ENCODE measurements at regions not wholly inside any gene's neighbourhood (a gene's known extent, or its start where the extent isn't known, plus 50 kb on each side); places are given as distances from the start of the nearest gene placed in this dataset.
"Not testable (repeated sequence)": the region's sequence is repeated elsewhere in the genome, so short reads cannot be mapped to it uniquely, and the experiment has no call there.

DNA sequence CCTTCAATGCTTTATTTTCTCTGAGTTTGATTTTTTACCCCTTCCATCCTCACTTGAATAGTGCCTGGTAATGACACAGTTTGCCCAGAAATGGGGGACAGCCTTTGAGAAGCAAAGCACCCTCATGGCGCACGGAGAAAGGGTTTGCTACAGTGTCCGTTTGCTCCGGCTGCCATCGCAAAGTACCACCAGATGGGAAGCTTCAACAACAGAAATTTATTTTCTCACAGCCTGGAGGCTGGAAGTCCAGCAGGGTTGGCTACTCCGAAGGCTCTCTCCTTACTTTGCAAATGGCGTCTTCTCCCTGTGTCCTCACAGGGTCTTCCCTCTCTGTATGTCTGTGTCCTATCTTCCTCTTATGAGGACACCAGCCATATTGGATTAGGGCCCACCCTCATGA lies 327.7 kb upstream of the KAZN start:
- no peak for DNase-seq

DNA sequence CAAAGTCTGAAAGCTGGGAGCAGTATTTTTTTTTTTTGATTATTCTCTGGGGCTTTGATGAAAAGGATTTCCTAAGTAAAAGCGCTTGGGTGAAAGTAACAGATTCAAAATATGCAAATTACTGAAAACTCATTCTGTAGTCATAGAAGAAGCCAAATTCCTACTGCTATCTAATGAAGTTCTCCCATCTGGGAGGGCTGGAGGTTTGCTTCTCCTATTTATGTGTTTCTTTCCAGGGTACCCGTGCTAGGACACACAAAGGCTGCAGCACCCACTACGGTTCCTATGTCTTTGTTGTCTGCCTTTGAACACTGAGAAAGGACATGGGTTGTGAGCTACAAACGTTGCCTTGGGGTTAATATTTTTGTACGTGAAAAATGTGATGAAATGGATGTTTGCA lies 324.7 kb upstream of the KAZN start:
- no peak for DNase-seq

DNA sequence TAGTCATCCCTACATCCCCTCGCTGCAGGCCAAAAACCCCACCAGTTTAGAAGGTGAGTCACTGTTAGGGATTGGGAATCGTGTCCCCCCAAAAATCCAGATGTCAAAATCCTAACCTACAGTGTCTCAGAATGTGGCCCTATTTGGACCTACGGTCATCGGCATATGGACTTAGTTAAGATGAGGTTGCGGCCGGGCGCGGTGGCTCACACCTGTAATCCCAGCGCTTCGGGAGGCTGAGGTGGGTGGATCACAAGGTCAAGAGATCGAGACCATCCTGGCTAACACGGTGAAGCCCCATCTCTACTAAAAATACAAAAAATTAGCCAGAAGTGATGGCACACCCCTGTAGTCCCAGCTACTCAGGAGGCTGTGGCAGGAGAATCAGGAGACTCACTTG lies 318.6 kb upstream of the KAZN start:
- DNase-seq = not testable (repeated sequence)

DNA sequence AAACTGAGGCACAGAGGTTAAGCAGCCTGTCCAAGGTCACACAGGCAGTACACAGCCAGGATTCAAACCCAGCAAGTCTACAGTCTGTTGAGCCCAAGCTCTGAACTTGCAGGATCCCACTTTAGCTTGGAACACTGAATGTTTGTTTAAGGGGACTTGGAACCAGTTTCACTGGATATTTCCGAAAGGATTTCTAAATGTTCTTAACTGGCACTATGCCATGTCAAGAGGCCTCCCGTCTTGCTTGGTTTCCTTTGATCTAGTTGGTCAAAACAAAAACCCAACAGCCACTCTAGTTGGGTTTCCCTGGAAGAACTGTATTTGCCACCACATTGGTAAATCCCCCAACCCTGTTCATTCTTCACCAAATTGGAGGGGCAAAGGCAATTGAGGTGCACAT lies 317.6 kb upstream of the KAZN start:
- no peak for DNase-seq

DNA sequence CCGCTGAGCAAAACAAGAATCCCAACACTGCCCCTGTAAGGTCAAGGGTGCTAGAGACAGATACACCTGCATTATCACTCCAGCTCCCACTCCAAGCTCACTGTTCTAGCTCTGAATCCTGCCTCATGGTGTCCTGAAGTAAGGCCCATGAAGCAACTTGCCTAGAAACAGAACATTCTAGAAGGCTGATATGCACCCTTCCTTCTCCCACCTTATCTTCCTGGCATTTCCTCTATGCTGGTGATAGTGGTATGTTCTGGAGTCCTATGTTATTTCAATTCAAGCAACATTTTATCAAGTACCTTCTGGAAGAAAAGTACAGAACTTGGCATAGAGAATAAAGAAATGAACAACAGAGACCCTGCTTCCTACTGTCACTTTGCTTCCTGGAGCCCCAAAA lies 317.1 kb upstream of the KAZN start:
- DNase-seq = no peak

DNA sequence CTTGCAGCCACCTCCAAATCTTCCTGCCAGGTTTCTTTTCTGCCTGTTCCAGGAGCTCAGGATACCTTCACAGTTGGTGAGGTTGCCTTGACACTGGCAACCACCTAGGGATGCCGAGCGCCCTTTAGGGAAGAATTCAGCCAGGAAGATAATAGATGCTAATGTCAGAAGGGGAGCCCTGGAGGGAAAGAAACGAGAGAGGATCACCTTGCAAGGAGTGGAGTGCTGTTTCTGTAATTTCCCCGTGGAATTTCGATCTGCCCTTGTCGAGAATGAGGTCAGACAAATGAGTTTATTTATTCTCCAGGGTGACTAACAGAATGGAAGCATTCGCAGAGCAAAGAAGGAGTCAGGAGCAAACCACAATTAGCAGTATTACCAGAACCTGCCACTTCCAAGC lies 315.8 kb upstream of the KAZN start:
- no peak for DNase-seq

DNA sequence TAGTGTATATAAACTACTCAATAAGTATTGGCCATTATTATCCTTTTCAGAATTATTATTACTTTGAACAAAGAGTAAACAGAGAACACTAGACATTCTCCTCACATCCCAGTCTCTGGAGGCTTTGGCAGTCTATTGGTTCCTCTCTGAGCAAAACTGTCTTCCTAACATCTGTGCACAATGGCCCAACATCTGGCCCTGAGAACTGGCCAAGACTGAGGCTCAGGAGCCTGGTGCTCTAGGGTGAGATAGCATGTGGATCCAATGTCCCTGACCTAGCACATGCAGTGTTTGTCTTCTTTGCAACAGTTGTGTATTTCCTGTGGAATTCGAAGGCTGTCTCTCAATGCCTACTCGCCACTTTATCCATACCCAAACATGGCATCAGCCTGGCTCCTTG lies 313.2 kb upstream of the KAZN start:
- no peak for DNase-seq

DNA sequence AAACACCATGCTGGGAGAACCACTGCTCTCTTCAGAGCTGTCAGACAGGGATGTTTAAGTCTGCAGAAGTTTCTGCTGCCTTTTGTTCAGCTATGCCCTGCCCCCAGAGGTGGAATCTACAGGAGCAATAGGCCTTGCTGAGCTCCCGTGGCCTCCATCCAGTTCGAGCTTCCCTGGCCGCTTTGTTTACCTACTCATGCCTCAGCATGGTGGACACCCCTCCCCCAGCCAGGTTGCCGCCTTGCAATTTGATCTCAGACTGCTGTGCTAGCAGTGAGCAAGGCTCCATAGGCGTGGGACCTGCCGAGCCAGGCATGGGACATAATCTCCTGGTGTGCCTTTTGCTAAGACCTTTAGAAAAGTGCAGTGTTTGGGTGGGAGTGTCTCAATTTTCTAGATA lies 307.3 kb upstream of the KAZN start:
- DNase-seq = not testable (repeated sequence)

DNA sequence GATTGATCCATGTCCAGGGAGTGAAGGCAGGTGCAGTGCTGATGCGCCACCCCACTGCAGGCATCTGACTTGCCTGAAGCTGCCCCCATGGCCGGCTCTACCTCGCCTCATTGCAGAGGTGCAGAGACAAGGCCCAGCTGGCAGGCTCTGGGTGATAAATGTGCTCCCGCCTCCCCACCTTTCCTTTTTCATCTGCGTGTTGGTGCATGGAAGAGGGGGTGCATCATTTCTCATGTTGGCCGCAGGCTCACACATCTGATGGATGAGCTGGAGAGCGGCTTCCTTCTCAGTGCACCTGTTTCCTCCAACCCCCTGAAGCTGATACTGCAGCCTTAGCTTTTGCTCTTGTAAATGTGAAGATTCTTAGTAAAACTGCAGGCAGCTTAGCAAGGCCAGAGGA lies 306.0 kb upstream of the KAZN start:
- DNase-seq = no peak

DNA sequence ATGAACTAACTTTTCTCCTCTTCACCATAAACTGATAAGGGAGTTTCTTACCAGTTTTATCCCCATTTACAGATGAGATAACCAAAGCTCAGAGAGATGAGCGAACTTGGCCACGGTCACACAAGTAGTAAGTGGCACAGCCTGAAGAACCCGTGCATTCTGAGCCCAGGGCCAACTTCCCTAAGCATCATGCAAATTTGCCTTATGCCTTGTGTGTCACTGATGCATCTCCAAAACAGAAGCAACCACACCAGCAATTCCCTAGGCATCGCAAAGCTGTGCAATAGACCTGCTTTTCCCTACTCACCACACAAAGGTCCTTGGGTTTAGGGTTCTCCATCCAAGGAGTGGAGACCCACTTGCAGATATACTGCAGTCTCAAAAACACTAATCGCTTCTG lies 304.5 kb upstream of the KAZN start:
- DNase-seq = no peak

DNA sequence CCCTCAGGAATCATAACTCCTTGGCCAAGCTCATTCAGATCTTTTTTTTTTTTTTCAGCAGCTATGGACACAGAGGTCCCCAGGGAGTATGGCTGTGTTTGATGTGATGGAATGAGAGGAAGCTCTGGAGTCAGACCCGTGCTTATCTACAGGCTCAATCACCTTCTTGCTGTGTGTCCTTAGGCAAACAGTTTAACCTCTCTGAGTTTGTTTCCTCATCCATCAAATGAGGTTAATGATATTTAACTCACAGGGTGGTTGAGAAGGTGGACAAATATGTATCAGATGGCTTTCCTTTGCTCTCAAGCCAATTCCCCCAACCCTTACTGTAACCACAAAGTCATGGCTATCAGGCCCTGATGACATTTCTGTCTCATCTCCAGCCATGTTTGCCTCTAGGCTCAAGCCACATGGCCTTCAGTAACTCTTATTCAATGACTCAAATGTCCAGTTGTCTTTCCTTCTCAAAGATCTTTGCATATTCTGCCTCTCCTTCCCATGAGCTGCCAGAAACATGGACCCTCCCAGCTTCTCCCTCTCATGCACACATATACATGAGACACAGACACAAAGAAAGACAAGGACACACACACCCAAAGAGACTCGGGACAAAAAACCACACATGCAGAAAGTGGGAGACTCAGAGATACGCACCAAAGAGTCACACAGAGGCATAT lies 303.5 kb upstream of the KAZN start:
- no peak for DNase-seq

DNA sequence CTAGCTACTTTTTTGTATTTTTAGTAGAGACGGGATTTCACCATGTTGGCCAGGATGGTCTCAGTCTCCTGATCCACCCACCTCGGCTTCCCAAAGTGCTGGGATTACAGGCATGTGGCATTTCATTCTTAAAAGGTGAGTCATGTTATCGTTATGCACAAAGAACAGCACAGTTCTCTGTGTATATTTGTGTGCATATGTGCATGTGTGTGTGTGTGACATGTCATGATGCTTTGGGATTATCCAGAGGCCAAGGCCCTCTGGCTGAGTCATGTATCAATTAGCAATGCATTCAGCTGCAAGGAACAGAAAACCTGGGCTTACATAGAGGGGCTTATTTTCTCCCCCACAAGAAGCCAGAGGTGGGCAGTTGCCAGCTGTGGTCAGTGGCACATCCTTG lies 301.7 kb upstream of the KAZN start:
- no peak for DNase-seq

DNA sequence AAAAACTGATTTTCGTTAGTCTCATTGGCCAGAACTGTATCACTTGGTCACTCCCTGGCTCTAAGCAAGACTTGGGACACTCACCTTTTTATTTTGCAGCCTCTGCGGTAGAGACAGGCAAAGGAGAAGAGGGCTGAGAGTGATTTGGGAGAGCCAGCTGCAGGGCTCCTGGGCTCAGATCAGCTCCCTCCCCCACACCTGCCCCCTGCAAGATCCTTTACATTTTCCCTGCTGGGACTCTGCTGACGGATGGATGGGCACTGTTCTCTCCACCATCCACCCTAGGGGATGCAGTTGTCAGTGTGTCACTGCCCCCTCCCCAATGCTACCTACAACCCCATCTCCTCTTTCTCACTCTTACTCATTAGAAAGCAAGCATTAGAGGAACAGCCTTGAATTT lies 301.1 kb upstream of the KAZN start:
- DNase-seq = no peak

DNA sequence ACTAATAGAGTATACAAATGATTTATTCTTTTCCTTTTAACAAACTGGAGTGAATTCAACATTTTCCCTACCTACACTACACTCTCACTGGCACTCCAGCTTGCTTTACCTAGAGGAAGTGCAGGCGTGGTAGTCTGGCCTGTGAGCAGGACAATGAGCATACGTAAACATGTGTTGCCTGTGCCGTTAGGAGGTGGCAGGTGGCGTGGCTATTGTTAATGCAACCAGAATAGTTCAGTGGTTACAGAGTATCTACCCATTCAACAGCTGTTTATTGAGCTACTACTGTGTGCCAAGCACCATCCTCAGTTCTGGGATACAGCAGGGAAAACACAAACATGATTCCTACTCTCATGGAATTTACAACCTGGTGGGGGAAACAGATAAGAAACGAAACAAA lies 299.7 kb upstream of the KAZN start:
- DNase-seq = no peak

DNA sequence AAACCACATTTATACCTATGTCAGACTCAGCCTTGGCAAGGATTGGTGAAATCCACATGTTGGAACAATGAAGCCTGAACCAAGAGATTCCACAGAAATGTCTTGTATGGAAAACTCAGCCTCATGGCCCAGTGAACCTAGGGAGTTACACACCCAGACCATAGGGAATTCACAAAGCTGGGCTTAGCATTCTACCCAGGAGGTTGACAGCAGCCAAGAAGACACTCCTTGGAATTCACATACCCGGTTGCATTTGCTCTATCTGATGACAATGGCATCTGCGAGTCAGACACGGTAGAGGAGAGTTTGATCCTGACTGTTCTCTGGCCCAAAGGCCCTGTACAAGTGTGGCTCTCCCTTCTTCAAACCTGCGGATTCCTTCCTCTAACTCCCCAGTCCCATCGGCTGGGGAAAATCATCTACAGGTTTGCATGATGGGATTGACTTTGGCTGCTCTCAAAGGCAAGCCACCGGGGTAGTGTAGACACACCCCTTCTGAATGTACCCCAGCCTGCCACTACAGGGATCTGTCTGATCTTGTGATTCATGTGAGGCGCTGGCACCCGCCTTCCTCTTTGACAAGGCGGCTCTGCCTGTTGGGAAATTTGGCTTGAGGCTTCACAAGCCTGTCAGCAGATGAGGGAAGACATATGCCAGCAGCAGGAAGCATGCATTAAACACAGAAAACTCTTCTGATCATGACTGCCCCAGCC lies 297.3 kb upstream of the KAZN start:
- no peak for DNase-seq

DNA sequence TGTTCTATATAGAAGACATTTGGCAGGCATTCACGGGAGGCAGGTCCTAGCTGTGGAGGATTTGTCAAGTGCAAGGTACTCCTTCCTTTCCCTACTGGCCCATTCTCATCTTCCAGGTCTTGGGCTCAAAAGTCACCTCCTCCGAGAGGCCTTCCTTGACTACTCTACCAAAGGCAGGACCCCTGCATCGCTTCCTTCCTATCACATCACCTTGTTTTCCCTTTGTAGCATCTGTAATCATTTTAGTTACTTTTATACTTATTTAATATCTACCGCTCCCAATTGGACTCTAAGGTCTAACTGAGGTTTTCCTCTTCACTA lies 296.8 kb upstream of the KAZN start:
- no peak for DNase-seq

DNA sequence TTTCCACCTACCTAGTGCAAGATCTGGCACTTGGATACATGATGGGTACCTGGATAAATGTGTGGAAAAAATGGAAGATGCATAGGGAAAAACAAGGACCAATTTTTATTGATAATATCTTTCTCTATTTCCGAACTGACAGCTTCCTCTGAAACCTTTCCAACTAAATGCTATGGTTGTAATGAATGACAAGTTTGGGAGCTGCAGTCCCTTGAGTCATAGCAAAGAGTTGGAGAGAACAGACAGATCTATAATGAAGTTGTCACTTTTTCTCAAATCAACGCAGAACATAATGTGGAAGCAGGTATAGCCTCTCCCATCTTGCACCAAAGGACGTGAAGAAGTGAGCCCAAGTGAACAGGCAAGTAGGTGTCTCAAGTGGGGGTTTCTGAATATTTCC lies 296.5 kb upstream of the KAZN start:
- DNase-seq = no peak

DNA sequence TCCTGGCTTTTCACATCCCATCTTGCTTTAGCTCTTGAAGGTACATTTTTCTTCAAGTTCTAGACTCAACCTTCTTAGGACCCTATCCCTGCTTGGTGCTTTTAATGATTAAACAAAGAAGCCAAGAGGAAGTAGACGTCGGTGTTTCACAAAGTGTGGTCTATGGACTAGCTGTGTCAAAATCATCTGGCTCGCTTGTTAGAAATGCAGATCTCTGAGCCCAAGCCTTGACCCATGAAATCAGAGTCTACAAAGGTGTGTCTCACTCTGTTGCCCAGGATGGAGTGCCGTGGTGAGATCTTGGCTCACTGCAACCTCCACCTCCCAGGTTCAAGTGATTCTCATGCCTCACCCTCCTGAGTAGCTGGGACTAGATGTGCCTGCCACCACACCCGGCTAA lies 295.5 kb upstream of the KAZN start:
- no peak for DNase-seq

DNA sequence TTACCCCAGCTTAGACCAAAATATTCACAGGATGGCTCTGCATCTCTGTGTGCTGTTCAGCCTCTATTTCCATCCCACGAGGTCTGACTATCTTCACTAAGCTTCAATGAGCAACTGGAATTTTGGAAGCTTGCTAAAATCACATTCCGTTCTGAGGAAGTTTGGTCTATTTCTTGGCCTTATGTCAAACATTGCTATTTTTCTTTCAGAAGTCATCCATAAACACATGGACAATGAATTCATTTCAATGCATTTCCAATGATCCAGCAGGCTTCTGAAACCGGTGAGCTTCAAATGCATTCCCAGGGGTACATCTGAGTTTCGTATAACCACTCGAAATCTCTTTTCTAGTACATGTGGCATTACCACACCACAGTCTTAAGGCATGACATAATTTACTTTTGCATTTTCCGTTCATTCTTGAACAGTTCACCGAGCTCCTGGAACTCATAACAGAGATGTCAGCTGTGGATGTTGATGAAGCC lies 294.1 kb upstream of the KAZN start:
- no peak for DNase-seq

DNA sequence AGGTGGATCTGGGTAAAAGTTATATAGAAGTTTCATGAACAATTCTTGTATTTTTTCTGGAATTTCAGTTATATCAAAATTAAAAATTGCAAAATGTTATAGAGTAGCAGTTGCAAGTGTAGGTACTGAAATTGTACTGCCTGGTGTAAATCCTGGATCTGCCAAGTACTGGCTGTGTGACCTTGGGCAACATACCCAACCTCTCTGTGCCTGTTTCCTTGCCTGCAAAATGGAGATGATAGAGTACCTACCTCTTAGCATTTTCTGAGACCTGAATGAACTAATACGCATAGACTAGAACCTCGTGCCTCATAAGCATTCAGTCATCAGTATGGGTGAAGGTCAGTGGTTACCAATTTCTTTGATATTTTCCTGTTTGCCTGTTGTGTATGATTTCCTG lies 290.0 kb upstream of the KAZN start:
- no peak for DNase-seq

DNA sequence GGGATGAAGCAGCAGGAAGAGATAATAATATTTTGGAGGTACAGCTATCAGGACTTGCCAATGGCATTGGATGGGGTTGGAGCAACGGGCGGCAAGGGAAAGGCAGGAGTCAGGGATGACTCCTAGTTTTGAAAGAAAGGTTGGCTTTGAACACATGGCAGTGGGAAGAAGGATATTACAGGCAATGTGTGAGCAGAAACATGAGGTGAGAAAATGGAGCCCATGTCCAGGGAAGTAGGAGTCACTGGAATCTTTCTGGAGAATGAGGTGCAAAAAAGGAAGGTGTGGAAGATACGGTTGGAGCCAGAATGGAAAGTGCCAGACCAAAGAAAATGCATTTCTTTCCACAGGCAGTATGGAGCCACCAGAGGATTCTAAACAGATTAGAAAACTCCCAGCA lies 288.5 kb upstream of the KAZN start:
- DNase-seq = no peak

DNA sequence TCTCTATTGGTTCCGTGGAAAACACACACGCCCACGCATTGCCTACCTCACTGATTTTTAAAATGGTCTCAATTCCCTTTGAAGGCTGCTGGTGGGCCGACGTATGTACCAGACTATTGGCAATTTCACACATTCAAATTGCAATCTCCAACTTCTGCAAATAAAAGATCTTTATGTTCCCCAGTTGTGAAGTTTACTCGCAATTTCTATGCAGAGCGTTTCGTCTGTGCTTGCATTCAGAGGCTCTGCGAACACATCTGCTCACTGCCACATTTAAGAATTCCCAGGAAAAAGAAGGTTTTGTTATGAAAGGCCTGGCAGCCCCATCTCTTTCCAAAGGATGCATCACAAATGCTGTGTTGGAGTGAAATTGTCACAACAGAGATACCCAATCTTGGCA lies 288.0 kb upstream of the KAZN start:
- DNase-seq = no peak

DNA sequence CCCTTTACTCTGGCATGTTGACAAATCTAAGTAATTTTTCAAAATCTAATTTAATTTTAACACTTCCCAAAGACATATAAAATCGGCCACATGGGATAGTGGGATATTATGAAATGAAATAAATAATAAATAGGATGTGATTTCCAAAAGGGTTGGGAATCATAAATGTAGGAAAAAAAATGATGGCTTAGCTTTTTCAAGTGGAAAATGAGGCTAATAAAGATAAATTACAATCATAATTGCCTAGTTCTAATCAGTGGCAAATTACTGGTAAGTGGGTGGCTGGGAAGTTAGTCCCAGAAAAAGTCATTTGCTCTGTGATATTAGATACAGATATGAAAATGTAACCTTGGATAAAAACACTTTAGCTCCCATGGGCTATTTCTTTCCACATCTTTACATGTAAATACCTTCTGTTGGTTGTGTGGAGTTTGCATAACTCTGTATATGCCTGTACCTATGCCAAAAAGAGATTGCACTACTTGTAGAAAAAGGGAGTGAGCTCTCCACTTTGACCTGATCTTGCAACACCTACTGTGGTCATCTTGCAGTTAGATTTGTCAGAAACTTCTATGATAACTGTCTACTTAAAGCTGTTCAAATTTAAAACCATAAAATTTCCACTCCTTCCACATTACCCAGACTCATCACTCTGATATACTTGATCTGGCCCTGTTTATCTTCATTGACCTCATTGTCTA lies 284.6 kb upstream of the KAZN start:
- no peak for DNase-seq

DNA sequence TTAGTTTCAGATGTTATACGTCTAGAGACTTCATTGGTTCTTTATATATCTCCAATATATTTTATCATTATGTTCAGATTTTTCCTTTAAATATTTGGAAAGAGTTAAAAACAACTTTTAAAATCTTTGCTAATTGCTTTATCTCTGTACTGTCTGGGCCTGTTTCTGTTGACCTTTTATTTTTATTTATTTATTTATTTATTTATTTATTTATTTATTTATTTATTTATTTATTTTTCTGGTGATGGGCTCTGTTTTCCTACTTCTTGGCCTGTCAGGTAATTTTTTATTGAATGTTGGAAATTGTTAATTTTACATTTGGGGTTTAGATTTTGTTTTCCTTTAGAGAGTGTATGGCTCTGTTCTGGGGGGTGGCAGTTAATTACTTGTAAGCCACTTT lies 279.7 kb upstream of the KAZN start:
- DNase-seq = no peak

DNA sequence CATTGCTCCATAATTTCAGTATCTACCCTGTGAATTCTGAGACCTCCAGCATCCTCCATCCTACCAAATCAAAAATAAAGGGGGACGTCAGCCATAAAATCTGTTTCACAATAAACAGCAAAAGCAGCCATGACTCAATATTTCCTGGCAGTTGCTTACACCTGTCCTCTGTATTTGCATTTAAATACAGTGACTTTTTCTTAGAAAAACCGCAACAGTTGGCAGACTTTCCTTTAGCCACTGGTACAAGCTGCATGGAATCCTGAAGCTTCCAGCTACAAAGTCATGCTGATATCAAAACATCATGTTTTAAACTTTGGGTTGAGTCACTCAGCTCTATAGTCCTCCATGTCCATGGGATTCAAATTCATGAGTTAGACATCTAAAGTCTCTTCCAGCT lies 278.0 kb upstream of the KAZN start:
- no peak for DNase-seq
